Astrocyte of the hippocampus (primary cell): ENCODE measurements at regions not wholly inside any gene's neighbourhood (a gene's known extent, or its start where the extent isn't known, plus 50 kb on each side); places are given as distances from the start of the nearest gene placed in this dataset.
A peak's percentile ranks its signal among the peaks of the same experiment; 100 is the strongest.
"Not testable (repeated sequence)": the region's sequence is repeated elsewhere in the genome, so short reads cannot be mapped to it uniquely, and the experiment has no call there.

Experiments
- DNase-seq: peaks from one replicate; pipeline ENCODE4 v3.0.0; 2011; ENCODE audit warnings: low read depth, low spot score

GRCh38 chr10:117492504-117492903, 50.0 kb upstream of the EMX2 start:
- DNase-seq, result peak; percentile 89

DNA sequence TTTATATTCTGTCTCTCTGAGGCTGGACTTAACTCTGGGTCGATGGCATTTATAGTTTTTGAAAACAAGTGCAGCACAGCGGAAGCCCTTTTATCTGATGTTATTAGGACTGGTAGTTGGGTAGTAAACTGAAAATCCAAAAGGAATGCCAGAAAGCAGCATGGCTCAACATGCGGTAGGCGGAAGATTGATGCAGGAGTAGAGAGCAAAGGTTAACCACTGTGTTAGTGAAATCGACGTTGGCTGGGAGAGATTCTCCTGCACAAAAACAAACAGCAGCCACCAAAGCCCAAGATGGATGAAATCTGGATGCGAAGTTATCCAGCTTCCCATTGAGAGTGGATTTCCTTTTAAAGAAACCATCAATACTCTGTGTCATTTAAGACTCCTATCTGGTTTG, 54.5 kb upstream of the EMX2 start:
- DNase-seq, result no peak

DNA sequence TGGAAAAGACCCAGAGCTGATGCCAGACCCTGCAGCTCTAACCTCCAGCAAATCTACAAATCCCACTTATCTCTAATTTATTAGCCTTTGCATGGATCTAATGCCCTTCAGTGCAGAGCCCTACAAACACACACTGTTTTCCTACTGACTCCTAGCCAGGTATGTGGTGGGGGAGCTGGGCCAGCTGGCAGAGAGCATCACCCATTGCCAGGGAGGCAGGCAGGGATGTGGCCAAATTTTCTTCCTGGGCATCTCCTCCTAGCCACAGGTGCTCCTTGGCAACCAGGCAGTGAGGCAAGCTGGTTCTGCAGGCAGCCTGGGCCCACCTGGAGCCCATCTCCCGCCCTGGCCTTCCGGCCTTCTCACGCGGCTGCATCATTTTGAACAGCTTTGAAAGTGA, 55.9 kb upstream of the EMX2 start:
- no peak for DNase-seq

GRCh38 chr10:117483056-117483590, 59.4 kb upstream of the EMX2 start:
- no peak for DNase-seq

DNA sequence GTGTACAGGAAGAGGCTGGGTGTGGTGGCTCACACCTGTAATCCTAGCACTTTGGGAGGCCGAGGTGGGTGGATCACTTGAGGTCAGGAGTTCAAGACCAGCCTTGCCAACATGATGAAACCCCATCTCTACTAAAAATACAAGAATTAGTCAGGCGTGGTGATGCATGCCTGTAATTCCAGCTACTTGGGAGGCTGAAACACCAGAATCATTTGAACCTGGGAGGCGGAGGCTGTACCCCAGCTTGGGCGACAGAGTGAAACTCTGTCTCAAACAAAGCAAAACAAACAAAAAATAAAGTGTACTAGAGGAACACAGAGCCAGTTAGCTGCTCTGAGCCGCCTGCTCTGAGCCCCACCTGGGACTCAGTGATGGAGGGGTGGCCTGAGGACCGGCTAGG, 61.5 kb upstream of the EMX2 start:
- DNase-seq, result not testable (repeated sequence)

DNA sequence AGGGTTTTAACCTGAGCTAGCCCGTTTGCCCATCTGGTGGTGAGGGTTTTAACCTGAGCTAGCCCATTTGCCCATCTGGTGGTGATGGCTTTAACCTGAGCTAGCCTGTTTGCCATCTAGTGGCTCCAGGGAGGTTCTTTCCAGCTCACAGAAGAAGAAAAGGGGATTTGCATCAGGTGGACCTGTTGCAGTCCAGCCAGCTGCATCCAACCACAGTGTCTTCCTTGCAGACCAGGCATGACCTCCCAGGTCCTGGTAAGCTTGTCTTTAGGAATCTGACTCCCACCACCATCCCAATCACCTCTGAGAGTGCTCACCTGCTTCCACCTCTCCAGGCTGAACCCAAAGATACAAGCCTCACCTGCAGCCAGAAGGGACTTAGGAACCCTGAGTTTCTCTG, 62.4 kb upstream of the EMX2 start:
- no peak for DNase-seq

GRCh38 chr10:117477961-117478670, 64.4 kb upstream of the EMX2 start:
- DNase-seq, result peak; percentile 88

DNA sequence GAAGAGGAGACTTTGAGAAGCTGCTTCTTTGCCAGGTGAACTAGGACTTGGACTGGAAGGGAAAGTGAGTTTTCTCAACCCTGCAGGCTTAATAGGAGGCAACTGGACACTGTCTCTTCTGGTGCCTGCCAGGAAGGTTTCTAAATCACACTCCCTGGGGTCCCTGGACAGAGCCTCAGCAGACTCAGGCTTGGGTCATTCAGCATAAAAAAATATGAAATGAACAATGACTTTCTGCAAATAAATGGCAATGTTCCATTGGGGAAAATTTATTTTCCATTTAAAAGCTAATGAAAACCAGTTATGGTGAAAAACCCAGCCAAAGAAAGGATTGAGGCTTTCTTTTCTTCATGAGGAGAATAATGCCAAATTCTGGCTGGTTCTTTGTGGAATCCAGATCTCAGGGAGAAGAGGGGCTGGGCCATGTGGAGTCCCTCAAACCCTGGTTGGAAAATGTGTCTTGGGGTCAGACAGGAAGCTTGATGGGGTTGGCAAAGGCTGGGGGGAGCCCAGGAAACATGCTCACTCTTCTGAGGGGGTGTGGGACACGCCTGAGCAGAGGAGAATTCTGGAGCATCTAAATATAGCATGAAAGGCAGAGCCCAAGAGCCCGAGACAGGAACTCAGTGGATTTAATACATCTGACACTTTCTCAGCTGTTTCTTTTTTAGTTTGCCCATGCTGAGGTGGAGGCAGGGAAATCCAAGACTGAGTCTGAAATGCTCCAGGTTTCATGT, 65.2 kb upstream of the EMX2 start:
- DNase-seq, result no peak

- no peak for DNase-seq
These were observed 65.8 kb upstream of the EMX2 start for GRCh38 chr10:117476716-117477115.

DNA sequence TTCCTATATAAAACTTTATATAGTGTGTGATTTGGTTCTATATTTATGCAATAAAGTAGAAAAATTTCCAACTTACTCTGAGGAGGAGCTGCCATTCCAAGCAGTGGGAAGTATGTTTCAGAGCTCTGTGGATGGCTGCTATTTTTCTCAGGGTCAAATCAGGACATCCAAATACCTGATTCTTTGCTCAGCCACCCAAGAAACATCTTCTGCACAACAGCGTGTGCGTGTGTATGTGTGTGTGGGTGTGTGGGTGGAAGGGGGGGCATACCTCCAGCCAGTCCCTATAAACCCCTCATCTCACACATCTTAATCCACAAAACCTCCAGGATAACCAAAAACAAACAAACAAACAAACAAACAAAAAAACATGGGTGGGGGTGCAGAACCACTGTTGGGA, 66.3 kb upstream of the EMX2 start:
- no peak for DNase-seq

GRCh38 chr10:117472872-117473271, 69.7 kb upstream of the EMX2 start:
- DNase-seq, result no peak

DNA sequence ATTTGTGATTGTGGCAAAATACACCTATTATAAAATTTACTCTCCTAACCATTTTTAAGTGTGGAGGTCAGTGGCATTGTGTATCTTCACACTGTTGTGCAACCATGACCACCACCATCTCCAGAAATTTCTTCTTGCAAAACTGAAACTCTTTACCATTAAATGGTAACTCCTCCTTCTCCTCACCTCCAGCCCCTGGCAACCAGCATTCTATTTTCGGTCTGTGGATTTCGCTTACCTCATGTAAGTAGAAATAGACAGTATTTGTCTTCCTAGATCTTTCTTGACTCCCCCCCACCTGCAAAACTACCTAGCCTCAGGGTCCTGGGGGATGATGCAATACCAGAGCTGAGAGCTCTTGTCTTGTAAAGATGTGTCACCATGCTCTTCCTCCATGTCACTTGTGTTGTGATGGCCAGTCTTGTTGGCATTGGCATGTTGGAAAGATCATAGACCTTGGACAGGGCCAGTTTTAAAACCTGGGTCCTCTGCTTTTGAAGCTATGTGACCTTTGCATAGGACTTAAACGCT, 71.1 kb upstream of the EMX2 start:
- DNase-seq, result no peak

DNA sequence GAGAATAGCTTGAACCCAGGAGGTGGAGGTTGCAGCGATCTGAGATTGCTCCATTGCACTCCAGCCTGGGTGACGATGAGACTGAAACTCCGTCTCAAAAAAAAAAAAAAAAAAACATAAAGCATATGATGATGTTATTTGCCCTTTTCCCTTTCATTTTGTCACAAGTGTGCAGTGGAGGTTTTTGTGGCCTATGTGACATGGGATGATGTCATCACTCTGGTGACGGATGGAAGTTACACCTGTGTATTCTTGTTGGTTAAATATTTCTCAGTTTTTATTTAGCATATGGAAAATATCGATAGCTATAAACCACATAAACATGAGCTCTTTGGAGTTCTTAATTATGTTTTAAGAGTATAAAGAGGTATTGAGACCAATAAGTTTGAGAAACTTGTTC, 71.8 kb upstream of the EMX2 start:
- DNase-seq, result no peak

DNA sequence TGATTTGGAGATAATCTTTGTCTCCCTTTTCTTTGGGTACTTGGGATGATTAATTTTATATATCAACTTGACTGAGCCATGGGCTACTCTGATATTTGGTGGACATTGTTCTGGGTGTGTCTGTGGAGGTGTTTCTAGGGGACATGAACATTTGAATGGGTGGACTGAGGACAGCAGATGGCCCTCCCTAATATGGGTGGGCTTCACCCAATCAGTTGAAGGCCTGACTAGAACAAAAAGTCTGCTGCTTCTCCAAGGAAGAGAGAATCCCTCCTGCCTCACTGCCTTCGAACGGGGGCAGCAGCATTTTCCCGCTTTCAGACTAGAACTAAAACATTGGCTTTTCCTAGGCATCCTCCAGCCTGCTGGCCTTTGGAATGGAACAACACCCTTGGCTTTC, 73.9 kb upstream of the EMX2 start:
- no peak for DNase-seq

- peak; percentile 60 for DNase-seq
These were observed 78.4 kb upstream of the EMX2 start for GRCh38 chr10:117464176-117464575.

GRCh38 chr10:117463545-117463920, 79.0 kb upstream of the EMX2 start:
- no peak for DNase-seq

DNA sequence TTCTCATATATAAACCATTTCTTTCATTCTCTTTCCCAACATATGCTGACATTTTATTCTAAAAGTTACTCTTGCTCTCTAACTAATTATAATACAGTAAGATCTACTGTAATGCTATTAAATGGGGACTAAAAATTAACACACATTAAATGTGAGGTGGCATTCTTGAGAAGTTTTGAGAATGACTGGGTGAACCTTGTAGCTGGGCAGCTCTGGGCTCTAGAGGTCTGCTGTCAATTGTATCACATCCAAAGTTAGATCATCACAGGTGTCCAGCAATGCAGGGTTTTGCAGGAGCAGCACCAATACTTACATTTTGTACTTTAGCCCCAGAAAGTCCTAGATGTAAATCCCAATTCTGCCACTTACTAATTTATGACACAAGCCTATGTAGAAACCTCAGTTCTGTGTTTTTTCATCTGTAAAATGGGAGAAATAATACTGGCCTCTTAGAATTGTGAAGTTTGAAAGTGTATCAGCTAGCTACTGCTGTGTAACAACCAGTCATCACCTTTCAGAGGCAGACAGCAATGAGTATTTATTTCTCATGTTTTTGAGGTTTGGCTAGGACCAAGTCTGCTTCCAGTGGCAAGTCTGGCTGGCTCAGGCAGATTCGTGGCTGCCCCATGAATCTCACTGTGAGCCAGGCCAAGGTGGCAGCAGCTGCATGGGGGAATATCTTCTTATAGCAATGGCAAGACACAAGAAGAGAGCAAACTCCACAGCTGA, 79.6 kb upstream of the EMX2 start:
- no peak for DNase-seq

- DNase-seq, result peak; percentile 48
These were observed 80.1 kb upstream of the EMX2 start for GRCh38 chr10:117462424-117462792.

DNA sequence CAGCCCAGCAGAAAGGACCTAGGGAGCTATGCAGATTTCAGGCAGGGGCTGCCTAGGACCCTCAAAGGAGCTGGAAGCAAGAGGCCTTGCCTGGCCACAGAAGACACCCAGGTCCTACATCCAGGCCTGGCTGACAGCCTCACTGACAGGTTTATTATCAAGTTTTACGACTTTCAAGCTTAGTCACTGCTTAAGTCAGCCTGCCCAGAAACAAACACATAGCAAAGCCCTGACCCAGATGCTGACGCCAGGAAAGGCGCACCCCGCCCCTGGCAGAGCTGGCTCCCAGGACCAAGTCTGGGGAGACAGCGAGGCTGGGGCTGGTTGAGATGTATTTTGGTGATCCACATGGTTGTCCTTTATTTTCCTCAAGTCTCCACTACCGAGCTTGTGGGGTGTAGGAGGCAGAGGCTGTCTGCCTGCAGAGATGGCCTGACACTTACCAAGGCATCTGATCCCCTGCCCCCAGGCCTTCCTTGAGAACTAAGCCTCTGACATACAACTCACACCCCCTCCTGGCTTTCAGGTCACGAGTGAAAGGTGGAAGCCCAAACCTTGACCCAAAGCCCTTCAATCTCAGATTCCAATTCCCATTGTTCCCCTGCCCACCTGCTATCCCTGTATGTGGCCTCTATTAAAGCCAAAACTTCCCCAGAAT, 80.7 kb upstream of the EMX2 start:
- peak; percentile 90 for DNase-seq

- no peak for DNase-seq
These were observed 81.4 kb upstream of the EMX2 start for GRCh38 chr10:117460846-117461765.

GRCh38 chr10:117458571-117458970, 83.3 kb upstream of the PDZD8 start:
- DNase-seq, result peak; percentile 32
